Fibroblast of lung (primary cell): ENCODE measurements at regions not wholly inside any gene's neighbourhood (a gene's known extent, or its start where the extent isn't known, plus 50 kb on each side); places are given as distances from the start of the nearest gene placed in this dataset.

ENCODE experiments used
- EZH2 ChIP-seq: IDR thresholded peaks from 2 replicates; pipeline ENCODE4 v1.5.1; 2012; ENCODE audit warnings: low read length, control low read depth, mild to moderate bottlenecking; ENCODE audit errors: missing control alignments
- TF ChIP-seq, protein P1 (sequence below), 2 donors: IDR thresholded peaks in 1 of 2; conservative IDR thresholded peaks in 1 of 2; 1 replicate in 1 of 2; 2 replicates in 1 of 2; pipeline ENCODE4 v1.5.1; 2011 to 2012; ENCODE audit warnings: low read length in 2 of 2, control low read depth in 1 of 2, inconsistent platforms in 1 of 2, low read depth in 1 of 2, mild to moderate bottlenecking in 1 of 2

GRCh38 chr3:181056136-181056732 lies 66.7 kb upstream of the DNAJC19 start:
- TF ChIP-seq, protein P1, sequence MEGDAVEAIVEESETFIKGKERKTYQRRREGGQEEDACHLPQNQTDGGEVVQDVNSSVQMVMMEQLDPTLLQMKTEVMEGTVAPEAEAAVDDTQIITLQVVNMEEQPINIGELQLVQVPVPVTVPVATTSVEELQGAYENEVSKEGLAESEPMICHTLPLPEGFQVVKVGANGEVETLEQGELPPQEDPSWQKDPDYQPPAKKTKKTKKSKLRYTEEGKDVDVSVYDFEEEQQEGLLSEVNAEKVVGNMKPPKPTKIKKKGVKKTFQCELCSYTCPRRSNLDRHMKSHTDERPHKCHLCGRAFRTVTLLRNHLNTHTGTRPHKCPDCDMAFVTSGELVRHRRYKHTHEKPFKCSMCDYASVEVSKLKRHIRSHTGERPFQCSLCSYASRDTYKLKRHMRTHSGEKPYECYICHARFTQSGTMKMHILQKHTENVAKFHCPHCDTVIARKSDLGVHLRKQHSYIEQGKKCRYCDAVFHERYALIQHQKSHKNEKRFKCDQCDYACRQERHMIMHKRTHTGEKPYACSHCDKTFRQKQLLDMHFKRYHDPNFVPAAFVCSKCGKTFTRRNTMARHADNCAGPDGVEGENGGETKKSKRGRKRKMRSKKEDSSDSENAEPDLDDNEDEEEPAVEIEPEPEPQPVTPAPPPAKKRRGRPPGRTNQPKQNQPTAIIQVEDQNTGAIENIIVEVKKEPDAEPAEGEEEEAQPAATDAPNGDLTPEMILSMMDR (conservative IDR thresholded peaks at IDR 0.05 in 1 of 2, IDR thresholded peaks at IDR 0.05 in 1 of 2; ENCODE audit: low read depth in 1 of 2, low read length in 2 of 2) = no peak
- TF ChIP-seq EZH2 = no peak
